ENCODE measurements at regions not wholly inside any gene's neighbourhood (a gene's known extent, or its start where the extent isn't known, plus 50 kb on each side); places are given as distances from the start of the nearest gene placed in this dataset.

GRCh38 chr7:88401009-88401623 lies 94.4 kb upstream of the STEAP4 start:
- TF ChIP-seq CTCF (conservative IDR thresholded peaks at IDR 0.05) = peak; percentile 74

DNA sequence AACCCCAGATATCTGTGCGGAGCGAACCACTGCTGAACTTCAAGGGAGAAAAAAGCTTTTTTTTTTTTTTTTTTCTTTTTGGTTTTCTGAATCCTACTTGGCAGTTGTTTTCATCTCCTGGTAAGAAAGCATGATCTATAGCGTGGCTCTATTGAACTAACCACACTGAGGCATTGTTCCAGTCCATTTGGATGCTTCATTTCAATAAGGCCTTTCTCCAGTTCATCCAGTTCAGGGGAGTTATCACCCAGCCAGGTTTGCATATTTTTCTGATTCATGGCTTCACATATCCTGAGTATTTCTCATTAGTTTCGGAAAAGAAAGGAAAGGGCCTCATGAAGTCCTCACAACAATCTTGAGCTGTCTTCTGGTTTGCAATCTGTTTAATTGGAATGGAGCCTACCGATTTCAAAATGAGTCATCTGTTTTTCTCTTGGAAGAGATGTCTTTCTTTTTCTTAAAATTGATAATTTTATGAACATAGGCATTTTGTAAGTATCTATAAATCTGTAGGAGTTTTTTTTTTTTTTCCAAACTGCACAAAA lies 93.1 kb upstream of the STEAP4 start:
- no peak for TF ChIP-seq CTCF (conservative IDR thresholded peaks at IDR 0.05)
- H3K27ac ChIP-seq = no peak overlapping the region

More at GRCh38 chr7:88401009-88401623, 94.4 kb upstream of the STEAP4 start:
- H3K27ac ChIP-seq = no peak overlapping the region

- H3K27ac ChIP-seq = peak overlapping the region; percentile 38; the same call in 1 of the 2 replicates
- no peak for TF ChIP-seq CTCF (conservative IDR thresholded peaks at IDR 0.05)
Observed at GRCh38 chr7:88399036-88399435, 92.3 kb upstream of the STEAP4 start.

DNA sequence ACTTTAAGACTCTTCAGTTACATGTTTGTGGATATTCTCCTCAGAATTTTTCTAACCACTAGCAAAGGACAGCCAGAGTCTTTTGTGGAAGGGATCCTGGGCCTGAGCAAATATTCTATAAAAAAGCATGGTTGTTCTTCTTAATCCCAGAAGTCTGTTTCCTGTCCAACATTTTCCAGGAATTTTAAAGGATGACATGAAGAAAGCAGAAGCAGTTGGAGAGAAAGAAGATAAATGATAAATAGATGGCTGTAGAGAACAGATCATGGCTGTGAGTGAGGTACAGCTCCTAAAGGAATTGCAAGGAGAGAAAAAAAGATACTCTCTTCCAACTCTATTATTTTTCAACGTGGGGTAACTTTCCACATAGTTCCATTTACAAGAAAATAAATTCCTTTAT lies 91.8 kb upstream of the STEAP4 start:
- no peak for TF ChIP-seq CTCF (conservative IDR thresholded peaks at IDR 0.05)
- peak overlapping the region; percentile 38 for H3K27ac ChIP-seq

GRCh38 chr7:88396948-88397322 lies 90.2 kb upstream of the STEAP4 start:
- TF ChIP-seq CTCF (conservative IDR thresholded peaks at IDR 0.05) = no peak
- H3K27ac ChIP-seq = peak overlapping the region; percentile 38; the same call in 1 of the 2 replicates

- H3K27ac ChIP-seq = no peak overlapping the region
- no peak for TF ChIP-seq CTCF (conservative IDR thresholded peaks at IDR 0.05)
Observed at GRCh38 chr7:88396295-88396947, 89.7 kb upstream of the STEAP4 start.

GRCh38 chr7:88395715-88396114 lies 89.0 kb upstream of the STEAP4 start:
- no peak overlapping the region for H3K27ac ChIP-seq
- no peak for TF ChIP-seq CTCF (conservative IDR thresholded peaks at IDR 0.05)
